ENCODE measurements at regions not wholly inside any gene's neighbourhood (a gene's known extent, or its start where the extent isn't known, plus 50 kb on each side); places are given as distances from the start of the nearest gene placed in this dataset.

GRCh38 chr7:17608114-17608833 lies 309.8 kb downstream of the AHR start:
- DNase-seq (ENCODE audit: low spot score), result no peak

- no peak for DNase-seq (ENCODE audit: low spot score)
Measured at GRCh38 chr7:17611611-17612010, 313.2 kb downstream of the AHR start.

GRCh38 chr7:17613338-17614041 lies 315.0 kb downstream of the AHR start:
- no peak for DNase-seq (ENCODE audit: low spot score)

- DNase-seq (ENCODE audit: low spot score), result no peak
Measured at GRCh38 chr7:17617380-17617779, 318.9 kb downstream of the AHR start.

GRCh38 chr7:17617857-17618651 lies 319.6 kb downstream of the AHR start:
- DNase-seq (ENCODE audit: low spot score), result no peak

- no peak for DNase-seq (ENCODE audit: low spot score)
Measured at GRCh38 chr7:17618652-17618974, 320.2 kb downstream of the AHR start.

- DNase-seq (ENCODE audit: low spot score), result no peak
Measured at GRCh38 chr7:17619196-17619818, 320.9 kb downstream of the AHR start.

- DNase-seq (ENCODE audit: low spot score), result no peak
Measured at GRCh38 chr7:17620566-17620965, 319.7 kb downstream of the SNX13 start.

- no peak for DNase-seq (ENCODE audit: low spot score)
Measured at GRCh38 chr7:17622451-17622850, 317.8 kb downstream of the SNX13 start.

GRCh38 chr7:17623546-17624185 lies 316.6 kb downstream of the SNX13 start:
- peak; percentile 13 for DNase-seq (ENCODE audit: low spot score)

GRCh38 chr7:17624379-17624778 lies 315.9 kb downstream of the SNX13 start:
- DNase-seq (ENCODE audit: low spot score), result peak; percentile 79

- no peak for DNase-seq (ENCODE audit: low spot score)
Measured at GRCh38 chr7:17625043-17625442, 315.3 kb downstream of the SNX13 start.

GRCh38 chr7:17626235-17626634 lies 314.1 kb downstream of the SNX13 start:
- no peak for DNase-seq (ENCODE audit: low spot score)

- DNase-seq (ENCODE audit: low spot score), result no peak
Measured at GRCh38 chr7:17631061-17631460, 309.2 kb downstream of the SNX13 start.

- no peak for DNase-seq (ENCODE audit: low spot score)
Measured at GRCh38 chr7:17632384-17632783, 307.9 kb downstream of the SNX13 start.

GRCh38 chr7:17633067-17633466 lies 307.2 kb downstream of the SNX13 start:
- peak; percentile 88 for DNase-seq (ENCODE audit: low spot score)

- DNase-seq (ENCODE audit: low spot score), result no peak
Measured at GRCh38 chr7:17638727-17639126, 301.6 kb downstream of the SNX13 start.

GRCh38 chr7:17640730-17641377 lies 299.4 kb downstream of the SNX13 start:
- peak; percentile 22 for DNase-seq (ENCODE audit: low spot score)

- no peak for DNase-seq (ENCODE audit: low spot score)
Measured at GRCh38 chr7:17645500-17645899, 294.8 kb downstream of the SNX13 start.

GRCh38 chr7:17646253-17646956 lies 293.9 kb downstream of the SNX13 start:
- DNase-seq (ENCODE audit: low spot score), result peak; percentile 47

- no peak for DNase-seq (ENCODE audit: low spot score)
Measured at GRCh38 chr7:17651341-17651740, 289.0 kb downstream of the SNX13 start.

All from SW480 (cell line).